NCI-H1694 treated with DMSO at 0.1 percent for 48 hours (cell line): ENCODE measurements at regions not wholly inside any gene's neighbourhood (a gene's known extent, or its start where the extent isn't known, plus 50 kb on each side); places are given as distances from the start of the nearest gene placed in this dataset.
"Not testable (repeated sequence)": the region's sequence is repeated elsewhere in the genome, so short reads cannot be mapped to it uniquely, and the experiment has no call there.

Source experiments
- DNase-seq: peaks from one replicate; lab custom pipeline; 2025; lab: John Stamatoyannopoulos, UW

- DNase-seq: peak; percentile 7
Observed at GRCh38 chr12:13347241-13348043, 150.9 kb downstream of the EMP1 start.

GRCh38 chr12:13345722-13346121 lies 149.2 kb downstream of the EMP1 start:
- DNase-seq: no peak

GRCh38 chr12:13343375-13343774 lies 146.8 kb downstream of the EMP1 start:
- no peak for DNase-seq

DNA sequence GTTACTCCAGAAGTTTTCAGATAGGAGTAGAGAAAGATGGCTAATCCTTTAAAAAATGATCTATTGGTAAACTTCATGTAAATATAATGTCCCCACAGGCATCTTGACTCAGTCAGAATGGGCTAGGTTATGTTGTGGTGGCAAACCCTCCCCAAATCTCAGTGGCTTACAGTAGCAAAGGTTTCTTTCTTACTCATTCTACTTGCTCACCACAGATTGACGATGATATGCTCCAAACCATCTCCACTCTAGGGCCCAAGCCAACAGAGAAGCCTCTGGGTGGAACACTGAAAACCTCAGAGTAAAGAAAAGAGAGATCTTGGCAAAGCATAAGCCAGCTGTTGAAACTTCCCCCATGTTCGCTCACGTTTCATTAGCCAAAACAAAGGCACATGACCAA lies 146.4 kb downstream of the EMP1 start:
- DNase-seq: no peak

DNA sequence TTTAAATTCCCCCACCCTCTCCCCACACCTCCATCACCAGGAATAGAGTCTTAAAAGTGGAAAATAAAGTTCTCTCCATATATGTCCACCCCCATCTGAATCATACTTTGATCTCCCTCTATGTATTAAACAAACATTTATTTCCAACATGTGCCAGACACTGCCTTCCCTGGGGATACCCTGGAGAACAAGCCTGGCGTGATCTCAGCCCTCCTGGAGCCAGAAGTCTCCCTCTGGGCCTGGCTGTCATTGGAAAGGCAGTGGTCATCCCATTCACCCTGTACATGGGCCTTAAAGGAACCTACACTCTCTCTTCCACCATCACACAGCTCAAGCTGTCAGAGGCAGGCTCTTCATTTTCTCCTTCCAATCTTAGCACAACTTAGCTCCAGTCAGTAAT lies 143.6 kb downstream of the EMP1 start:
- no peak for DNase-seq

GRCh38 chr12:13339538-13339937 lies 143.0 kb downstream of the EMP1 start:
- no peak for DNase-seq

GRCh38 chr12:13339091-13339490 lies 142.6 kb downstream of the EMP1 start:
- DNase-seq: no peak

- DNase-seq: no peak
Observed at GRCh38 chr12:13337791-13338190, 141.3 kb downstream of the EMP1 start.

DNA sequence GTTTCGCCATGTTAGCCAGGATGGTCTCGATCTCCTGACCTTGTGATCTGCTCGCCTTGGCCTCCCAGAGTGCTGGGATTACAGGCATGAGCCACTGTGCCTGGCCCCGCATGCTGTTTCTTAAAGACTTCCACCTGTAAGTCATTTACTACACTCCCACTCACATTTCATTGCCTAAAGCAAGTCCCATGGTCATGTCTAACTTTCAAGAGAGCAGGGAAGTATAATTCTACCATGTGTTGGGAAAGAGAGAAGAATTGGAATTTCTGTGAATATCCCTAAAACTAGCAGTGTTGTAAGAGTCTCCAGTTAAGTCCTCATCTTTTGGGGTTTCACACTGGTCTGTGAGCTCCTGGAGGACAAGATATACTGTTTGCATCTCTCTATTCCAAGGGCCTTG lies 139.7 kb downstream of the EMP1 start:
- no peak for DNase-seq

- DNase-seq: no peak
Observed at GRCh38 chr12:13328535-13328934, 132.0 kb downstream of the EMP1 start.

DNA sequence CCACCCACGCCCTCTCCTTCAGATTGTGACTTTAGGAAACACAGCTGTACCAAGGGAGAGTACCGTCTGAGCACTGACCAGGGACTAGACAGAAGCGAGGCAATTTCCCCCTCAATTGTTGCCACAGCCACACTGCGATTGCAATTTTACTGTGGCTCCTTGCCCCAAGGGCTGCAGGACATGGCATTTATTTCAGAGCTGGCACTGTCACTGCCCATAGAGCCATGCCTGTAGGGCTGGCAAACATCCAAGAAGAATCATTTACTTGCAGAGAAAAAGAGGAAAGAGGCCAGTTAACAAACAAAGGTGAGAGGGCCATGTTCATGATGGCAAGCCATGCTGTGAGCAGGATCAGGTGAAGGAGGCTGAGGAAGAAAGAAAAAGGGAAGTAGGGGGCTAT lies 129.6 kb downstream of the EMP1 start:
- DNase-seq: no peak

DNA sequence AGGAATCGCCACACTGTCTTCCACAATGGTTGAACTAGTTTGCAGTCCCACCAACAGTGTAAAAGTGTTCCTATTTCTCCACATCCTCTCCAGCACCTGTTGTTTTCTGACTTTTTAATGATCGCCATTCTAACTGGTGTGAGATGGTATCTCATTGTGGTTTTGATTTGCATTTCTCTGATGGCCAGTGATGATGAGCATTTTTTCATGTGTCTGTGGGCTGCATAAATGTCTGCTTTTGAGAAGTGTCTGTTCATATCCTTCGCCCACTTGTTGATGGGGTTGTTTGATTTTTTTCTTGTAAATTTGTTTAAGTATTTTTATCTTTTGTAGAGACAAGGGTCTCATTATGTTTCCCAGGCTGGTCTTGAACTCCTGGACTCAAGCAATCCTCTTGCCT lies 128.5 kb downstream of the EMP1 start:
- DNase-seq: not testable (repeated sequence)

DNA sequence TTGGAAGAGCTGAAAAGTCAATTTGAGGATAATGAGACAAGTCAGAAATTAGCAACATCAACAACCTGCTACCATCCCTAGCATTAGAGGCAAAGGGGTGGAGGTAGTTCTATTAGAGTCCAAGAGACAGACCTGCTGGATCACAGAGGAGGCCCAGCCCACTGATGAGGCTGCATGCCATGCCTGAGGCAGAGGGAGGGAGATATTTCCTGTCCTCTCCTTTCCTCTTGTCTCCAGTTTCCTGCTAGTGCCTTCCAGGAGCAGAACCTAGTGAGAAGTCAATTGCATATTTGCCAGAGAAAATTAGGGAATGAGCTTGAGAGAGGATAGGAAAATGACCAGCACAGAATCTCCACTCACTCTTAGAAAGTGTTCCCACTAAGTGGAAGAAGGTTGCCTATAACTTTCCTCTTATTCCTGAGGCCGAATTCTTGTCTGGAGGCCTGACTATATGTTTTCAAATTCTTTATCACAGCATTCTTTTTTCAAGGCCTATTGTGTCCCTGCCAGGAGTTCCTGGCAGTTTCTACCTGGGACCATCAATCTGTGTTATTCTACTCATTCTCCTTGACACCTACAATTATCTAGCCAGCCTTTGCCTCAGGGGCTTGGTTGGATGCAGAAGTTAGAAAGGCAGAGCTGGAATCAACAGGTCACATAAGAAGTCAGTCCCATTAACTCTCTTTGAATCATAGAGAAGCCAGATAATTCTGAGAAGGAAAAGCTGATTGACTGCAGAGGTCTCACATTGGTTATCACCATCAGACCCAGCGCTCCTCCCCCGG lies 121.9 kb downstream of the EMP1 start:
- DNase-seq: no peak

- DNase-seq: no peak
Observed at GRCh38 chr12:13316587-13317246, 120.2 kb downstream of the EMP1 start.

- no peak for DNase-seq
Observed at GRCh38 chr12:13313886-13314285, 117.4 kb downstream of the EMP1 start.

GRCh38 chr12:13311551-13311950 lies 115.0 kb downstream of the EMP1 start:
- DNase-seq: no peak

DNA sequence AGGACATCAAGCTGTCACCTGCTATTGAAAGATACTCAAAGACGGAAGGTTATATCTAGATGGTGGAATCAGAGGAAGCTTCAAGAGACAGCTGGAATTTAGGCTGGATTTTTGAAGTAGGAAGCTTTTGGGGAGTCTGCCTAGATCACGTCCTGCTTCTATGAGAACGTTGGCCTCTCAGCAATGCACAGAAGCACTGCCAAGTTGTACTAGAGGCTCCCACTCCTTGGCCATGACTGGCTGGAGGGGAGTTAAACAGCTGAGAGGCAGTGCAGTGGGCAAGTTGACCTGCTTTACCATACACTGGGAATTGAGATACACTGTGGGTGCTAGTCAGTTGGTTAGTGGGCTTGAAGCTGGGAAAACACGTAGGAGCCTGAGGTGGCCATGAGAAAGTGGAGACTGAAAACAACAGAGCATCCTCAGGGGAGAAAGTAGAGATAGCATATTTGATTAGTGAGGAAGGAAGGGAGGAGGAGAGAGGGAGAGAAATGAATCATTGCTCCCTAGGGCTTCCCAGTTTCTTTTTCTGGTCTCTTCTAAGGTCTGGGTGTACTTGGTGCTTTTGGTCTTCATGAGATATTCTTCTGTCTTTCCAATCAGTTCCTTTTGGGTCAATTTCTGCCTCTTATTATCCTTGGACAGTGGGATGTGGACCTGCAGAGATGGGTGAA lies 110.8 kb downstream of the EMP1 start:
- no peak for DNase-seq

GRCh38 chr12:13304924-13305323 lies 108.4 kb downstream of the EMP1 start:
- DNase-seq: no peak

DNA sequence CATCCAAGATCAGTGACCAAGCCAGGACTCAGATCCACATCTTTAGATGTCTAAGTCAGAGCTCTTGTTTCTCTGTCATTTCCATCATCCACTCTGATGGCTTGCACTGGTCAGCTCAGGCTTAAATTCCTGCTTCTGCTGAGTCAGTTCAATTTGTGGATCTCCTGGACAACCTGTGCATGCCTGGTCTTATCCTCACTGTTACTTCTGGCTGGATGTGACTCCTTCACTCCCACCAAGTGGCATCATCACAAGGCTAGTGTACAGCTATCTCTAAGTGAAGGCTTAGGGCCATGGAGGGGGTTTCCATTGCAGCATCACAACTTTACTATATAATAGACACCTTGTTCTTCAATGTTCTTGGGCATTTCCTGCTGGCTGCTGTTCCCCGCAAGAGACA lies 102.9 kb downstream of the EMP1 start:
- DNase-seq: no peak

DNA sequence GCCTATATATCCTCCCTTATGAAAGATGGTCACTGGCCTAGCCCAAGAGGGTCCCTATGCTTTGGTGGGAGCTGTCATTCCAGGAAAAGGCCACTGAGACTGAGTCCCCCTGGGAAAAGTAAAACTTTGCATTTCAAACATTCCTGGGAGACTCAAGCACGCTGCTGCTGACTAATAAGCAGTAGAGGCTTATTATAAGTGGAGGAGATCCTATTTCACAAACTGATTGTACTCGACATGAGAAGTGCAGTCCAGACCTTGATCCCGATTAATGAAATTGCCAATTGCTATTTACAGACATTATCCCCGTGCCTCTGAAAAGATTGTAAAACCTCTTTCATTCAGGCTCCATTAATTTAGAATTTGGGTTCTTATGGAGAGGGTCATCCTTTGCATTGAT lies 96.6 kb downstream of the EMP1 start:
- DNase-seq: no peak

GRCh38 chr12:13289653-13290289 lies 93.2 kb downstream of the EMP1 start:
- DNase-seq: no peak
